Ishikawa (cell line): ENCODE measurements at regions not wholly inside any gene's neighbourhood (a gene's known extent, or its start where the extent isn't known, plus 50 kb on each side); places are given as distances from the start of the nearest gene placed in this dataset.

ENCODE experiments used
- CEBPB ChIP-seq: IDR thresholded peaks from 2 replicates; pipeline ENCODE4 v1.6.1; 2012
- CREB1 ChIP-seq: IDR thresholded peaks from 2 replicates; pipeline ENCODE4 v1.6.1; 2012; ENCODE audit warnings: low read depth
- EGR1 ChIP-seq: IDR thresholded peaks from 2 replicates; pipeline ENCODE4 v1.6.1; 2012
- EP300 ChIP-seq: IDR thresholded peaks from 2 replicates; pipeline ENCODE4 v1.6.1; 2012; ENCODE audit warnings: borderline replicate concordance
- FOXM1 ChIP-seq: IDR thresholded peaks from 2 replicates; pipeline ENCODE4 v1.6.1; 2012; ENCODE audit warnings: low read depth, borderline replicate concordance
- NFIC ChIP-seq: IDR thresholded peaks from 2 replicates; pipeline ENCODE4 v1.6.1; 2012
- RAD21 ChIP-seq: IDR thresholded peaks from 2 replicates; pipeline ENCODE4 v1.6.1; 2012; ENCODE audit warnings: low read depth
- REST ChIP-seq: IDR thresholded peaks from 2 replicates; pipeline ENCODE4 v1.6.1; 2012; ENCODE audit warnings: low read depth, mild to moderate bottlenecking
- TAF1 ChIP-seq: IDR thresholded peaks from 2 replicates; pipeline ENCODE4 v1.6.1; 2012; ENCODE audit warnings: low read depth, mild to moderate bottlenecking
- TCF12 ChIP-seq: IDR thresholded peaks from 2 replicates; pipeline ENCODE4 v1.6.1; 2012; ENCODE audit warnings: low read depth
- TEAD4 ChIP-seq: IDR thresholded peaks from 2 replicates; pipeline ENCODE4 v1.6.1; 2012
- YY1 ChIP-seq: IDR thresholded peaks from 2 replicates; pipeline ENCODE4 v1.6.1; 2012; ENCODE audit warnings: low read depth
- ZBTB7A ChIP-seq: IDR thresholded peaks from 2 replicates; pipeline ENCODE4 v1.6.1; 2012; ENCODE audit warnings: low read depth
- TF ChIP-seq, protein P1 (sequence below): IDR thresholded peaks from 2 replicates; pipeline ENCODE4 v1.6.1; 2012
- TF ChIP-seq, protein P2 (sequence below): IDR thresholded peaks from 2 replicates; pipeline ENCODE4 v1.6.1; 2012

DNA sequence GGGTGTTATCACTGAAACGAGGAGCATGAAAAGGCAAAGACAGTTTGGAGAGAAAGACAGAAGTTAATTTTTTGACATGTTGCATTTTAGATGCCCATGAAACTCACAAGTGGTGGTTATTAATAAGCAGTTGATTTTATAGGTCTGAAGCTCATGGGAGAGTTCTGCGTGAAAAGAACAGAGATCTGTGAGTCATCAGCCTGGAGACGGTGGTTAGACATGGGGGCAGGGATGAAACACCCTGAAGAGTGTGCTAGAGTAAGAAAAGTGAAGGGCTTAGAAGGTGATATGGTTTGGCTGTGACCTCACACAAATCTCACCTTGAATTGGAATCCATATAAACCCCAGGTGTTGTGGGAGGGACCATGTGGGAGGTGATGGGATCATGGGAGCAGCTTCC, 289.1 kb upstream of the ISX start:
- TF ChIP-seq CREB1 (no peak), EGR1 (no peak), NFIC (no peak), EP300 (no peak), FOXM1 (no peak)

DNA sequence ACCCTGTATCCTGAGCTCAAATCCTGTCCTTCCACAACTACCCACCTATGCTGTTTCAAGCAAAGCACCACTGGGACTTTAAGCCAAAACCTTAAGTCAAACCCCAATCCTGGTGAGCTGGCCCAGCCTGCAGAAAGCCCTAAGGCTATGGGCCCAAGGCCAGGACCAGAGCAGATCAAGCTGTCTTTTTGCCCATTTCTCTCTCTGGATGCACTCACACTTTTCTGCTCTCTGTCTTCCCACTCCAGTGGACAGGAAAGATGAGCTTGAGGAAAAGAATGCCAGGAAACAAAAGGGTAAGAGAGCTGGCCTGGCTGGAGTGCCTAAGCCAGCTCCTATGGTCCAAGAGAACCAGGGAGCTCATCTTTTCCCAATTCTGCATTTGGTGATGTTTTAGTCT, 284.3 kb upstream of the ISX start:
- TF ChIP-seq RAD21 = no peak
- TF ChIP-seq, protein P1, sequence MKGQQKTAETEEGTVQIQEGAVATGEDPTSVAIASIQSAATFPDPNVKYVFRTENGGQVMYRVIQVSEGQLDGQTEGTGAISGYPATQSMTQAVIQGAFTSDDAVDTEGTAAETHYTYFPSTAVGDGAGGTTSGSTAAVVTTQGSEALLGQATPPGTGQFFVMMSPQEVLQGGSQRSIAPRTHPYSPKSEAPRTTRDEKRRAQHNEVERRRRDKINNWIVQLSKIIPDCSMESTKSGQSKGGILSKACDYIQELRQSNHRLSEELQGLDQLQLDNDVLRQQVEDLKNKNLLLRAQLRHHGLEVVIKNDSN = no peak
- no peak for TF ChIP-seq TAF1
- no peak for TF ChIP-seq FOXM1
- TF ChIP-seq CREB1 = no peak
- TF ChIP-seq, protein P2, sequence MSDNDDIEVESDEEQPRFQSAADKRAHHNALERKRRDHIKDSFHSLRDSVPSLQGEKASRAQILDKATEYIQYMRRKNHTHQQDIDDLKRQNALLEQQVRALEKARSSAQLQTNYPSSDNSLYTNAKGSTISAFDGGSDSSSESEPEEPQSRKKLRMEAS = no peak
- TF ChIP-seq ZBTB7A = no peak
- no peak for TF ChIP-seq REST
- TF ChIP-seq EP300 = no peak
- TF ChIP-seq TCF12 = no peak
- no peak for TF ChIP-seq CEBPB
- TF ChIP-seq EGR1 = no peak
- TF ChIP-seq TEAD4 = no peak
- no peak for TF ChIP-seq NFIC
- TF ChIP-seq YY1 = no peak

DNA sequence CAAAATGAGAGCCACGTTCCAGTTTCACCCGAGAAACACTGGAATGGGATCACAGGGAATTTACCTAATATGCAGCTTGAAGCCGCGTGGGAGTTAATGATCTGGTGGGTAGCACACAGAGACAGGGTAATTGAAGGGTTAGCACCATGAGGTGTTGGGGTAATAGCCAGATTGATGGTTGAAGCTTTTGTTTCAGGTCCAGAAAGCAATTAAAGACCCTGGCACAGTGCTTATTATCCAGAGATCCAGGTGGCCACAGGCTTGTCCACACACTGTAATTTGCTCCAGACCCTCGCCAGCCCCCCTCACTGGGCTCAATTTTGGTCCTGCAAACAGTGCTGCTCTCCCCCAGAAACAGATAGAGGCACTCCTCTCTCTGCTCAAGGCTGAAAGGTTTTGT, 282.5 kb upstream of the ISX start:
- TF ChIP-seq RAD21 (no peak), NFIC (no peak), TEAD4 (no peak), ZBTB7A (no peak), TCF12 (no peak)

DNA sequence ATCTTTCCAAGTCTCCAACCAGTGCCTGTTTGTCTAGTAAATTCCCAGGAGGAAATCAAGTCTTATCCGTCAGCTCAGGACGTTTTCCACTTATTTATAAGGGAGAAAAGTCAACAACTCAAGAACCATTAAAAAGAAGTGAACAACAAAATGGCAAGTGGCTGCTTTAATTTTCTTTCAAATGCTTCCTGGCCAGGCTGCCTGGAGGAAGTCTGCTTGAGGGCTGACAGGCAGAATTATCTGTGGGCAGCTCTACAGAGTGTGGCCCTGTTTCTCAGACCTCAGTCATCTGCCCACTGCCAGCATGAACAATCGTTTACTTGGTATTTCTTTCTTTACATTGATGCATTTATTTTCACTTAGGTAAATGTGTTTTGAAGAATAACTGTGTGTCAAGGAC, 281.9 kb upstream of the ISX start:
- no peak for TF ChIP-seq ZBTB7A
- no peak for TF ChIP-seq FOXM1
- no peak for TF ChIP-seq TEAD4
- TF ChIP-seq TCF12 = no peak
- no peak for TF ChIP-seq YY1
- TF ChIP-seq, protein P2 = no peak
- TF ChIP-seq REST = no peak

GRCh38 chr22:34797826-34798225, 268.1 kb upstream of the ISX start:
- TF ChIP-seq YY1 (no peak), NFIC (no peak), EP300 (no peak), CEBPB (no peak), FOXM1 (no peak), RAD21 (no peak), ZBTB7A (no peak), TEAD4 (no peak), EGR1 (no peak), CREB1 (no peak), TAF1 (no peak), TCF12 (no peak)
- TF ChIP-seq, protein P2 = no peak
- TF ChIP-seq, protein P1 = no peak

DNA sequence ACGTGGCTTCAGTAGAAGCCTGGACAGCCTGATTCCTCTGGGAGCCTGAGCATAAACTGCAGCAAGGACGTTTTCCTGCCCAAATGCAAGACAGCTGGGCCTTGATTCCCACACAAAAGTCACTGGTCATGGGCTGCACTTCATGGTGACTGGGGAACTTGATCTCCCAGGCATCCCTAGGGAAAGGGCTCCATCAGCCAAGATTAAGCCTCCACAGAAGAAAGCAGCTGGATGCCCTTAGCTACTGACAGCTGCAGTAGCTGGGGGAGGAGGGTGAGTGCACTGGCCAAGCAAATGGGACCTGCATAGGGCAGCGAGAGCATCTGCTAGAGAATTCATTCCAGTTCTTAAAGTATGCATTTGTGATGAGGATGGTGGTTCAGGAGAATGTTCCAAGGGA, 267.4 kb upstream of the ISX start:
- no peak for TF ChIP-seq REST
- TF ChIP-seq FOXM1 = no peak
- no peak for TF ChIP-seq CEBPB
